ENCODE measurements at regions not wholly inside any gene's neighbourhood (a gene's known extent, or its start where the extent isn't known, plus 50 kb on each side); places are given as distances from the start of the nearest gene placed in this dataset.

DNA sequence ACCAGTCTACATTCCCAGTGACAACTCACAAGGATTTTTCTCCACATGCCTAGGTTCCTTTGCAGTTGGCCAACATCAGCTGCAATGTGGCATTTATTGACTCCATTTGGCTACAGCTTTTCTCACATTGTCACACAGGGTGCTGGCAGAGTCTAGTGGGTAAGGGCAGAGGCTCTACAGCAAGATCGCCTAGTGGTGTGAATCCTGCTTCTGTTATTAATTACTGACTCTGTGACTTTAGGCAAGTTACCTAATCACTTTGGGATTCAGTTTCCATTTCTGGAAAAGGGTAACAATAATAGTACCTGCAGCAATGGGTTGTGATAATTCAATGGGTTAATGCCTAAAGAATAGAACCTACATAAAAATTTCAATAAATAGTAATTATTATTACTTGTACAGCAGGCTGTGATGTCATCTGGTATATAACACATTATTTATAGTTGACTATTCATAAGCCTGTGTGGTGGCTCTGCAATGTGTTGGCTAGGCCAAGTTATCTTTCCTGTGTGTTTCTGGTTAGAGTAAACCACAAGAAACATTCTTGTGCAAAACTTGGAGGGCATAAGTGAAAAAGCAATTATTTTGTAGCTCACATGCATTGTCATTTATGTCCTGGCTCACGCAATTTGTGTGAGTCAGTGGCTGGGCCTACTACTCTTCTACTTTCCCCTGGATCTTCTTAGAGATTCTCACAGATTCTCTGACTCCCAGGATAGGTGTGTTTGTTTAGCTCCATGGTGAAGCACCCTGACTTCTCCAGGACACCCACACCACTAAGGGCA, 59.5 kb downstream of the PTGS2 start:
- DNase-seq, result no peak

GRCh38 chr1:186618401-186619170, 61.6 kb downstream of the PTGS2 start:
- DNase-seq, result no peak

DNA sequence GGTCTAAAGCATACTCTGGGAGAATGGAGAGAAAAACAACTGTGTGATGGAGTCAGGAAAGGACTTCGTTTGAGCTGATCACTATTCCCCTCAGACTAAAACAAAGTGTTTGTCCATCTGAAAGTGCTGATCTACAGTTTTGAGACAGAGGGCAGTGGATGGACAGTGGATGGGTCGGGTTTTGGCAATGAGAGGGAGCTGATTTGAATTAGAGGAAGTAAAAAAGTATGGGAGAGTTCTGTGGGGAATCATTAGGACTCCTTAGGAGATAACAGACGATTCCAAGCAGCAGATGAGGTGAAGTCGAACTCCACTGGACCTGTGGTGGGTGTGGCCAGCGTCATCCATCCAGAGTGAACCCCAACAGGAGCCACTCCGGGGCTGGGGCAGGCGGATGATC, 62.3 kb downstream of the PTGS2 start:
- no peak for DNase-seq

GRCh38 chr1:186616511-186616910, 63.7 kb downstream of the PTGS2 start:
- no peak for DNase-seq

- DNase-seq, result no peak
Observed at GRCh38 chr1:186615332-186615731, 64.9 kb downstream of the PTGS2 start.

- DNase-seq, result no peak
Observed at GRCh38 chr1:186611156-186611555, 69.1 kb downstream of the PTGS2 start.

GRCh38 chr1:186609183-186609582, 71.0 kb downstream of the PTGS2 start:
- no peak for DNase-seq

DNA sequence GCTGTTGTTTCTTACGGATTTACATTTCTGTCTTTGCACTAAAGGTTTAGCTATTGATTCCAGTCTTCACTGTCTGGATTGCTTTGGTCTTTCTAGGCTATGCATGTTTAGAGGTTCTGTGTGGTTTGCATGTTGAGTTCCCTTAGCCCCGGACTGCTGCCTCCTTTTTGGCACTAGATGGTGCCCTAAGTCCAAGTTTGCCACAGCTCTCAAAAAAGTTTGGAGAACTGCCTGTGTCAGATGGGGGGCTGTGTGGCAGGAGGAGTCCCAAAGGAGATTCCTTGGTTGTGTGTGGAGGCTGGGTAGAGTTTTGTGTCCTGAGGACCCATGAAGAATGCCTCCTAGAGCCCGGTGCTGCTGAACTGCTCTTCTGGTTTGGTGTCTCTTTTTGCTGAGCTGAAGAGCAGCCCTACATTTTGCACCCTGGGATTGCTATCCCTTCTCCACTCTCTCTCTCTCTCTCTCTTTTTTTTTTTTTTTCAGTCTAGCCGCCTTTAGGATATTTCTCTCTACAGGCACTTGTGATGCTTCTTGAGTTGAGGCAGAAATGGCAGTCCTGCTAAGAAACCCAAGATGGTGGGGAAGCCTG, 74.4 kb downstream of the PTGS2 start:
- DNase-seq, result peak; percentile 13

DNA sequence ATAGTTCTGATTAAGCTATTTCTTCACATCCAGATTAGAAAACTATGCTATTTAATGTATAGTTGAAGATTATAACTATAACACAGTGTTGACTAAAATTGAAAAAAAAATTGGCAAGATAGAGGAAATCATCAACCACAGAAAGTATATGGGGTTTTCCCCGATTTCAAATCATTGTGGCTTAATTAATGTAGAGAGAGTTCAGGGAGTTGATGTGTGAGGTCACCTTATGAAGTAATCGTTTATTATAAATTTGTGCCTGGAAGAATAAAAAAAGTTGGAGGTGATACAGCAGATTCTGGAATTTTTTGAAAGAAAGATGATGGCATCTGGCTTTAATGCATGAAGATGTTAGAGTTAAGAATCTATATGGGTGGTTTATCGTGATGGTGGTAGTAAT, 84.3 kb downstream of the PTGS2 start:
- no peak for DNase-seq

- no peak for DNase-seq
Observed at GRCh38 chr1:186578325-186579016, 101.8 kb downstream of the PTGS2 start.

DNA sequence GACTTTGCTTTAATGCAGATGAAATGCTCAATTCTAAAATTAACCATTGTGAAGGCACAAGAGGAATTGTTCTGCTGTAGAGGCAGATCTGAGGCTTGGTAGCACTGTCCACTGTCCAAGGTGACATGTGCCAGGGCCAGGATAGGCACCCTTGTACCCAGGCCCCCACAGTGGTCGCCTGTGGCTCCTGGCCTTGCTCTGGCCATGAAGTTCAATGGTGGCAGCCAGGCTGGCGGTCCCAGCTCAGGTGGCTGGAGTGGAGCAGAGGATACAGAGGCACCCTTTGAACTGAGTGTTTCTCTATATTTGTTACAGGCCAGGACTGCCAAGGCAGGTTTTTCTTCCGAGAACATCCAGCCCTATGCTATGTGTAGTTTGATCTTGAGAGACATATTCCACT, 102.6 kb downstream of the PTGS2 start:
- DNase-seq, result no peak

GRCh38 chr1:186577216-186577615, 103.0 kb downstream of the PTGS2 start:
- DNase-seq, result no peak

DNA sequence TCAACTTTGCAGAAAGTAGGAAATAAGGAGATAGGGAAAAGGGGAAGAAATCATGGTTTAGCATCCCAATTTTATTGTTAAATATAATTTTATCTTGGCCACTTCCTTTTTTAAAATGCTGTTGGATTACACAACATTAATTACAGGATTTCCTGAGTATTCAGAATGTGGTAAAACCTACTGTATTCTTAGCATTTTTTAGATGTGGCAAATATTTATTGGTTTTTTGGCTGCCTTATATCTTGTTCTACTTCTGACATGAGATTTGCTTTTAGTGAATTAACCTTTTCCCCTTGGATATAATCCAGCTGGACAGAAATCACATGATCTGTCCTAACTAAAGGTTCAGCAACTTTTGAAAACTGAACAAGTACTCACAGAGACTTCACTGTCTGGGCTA, 104.9 kb downstream of the PTGS2 start:
- DNase-seq, result no peak

DNA sequence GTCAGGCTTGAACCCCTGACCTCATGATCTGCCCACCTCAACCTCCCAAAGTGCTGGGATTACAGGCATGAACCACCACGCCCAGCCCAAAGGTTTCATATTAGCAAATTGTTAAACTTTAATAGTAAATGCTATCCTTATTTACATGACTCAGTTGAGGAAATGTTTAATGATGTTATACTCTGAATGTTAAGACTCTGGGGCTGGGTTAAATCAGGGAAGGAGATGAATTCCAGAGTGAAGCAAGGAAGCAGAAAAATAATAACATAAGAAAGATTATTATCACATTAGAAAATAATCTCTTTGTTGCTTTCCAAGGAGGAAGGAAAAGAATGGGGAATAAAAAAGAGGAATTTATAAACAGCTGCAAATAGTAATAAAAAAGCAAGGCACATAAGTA, 105.3 kb downstream of the PTGS2 start:
- no peak for DNase-seq

GRCh38 chr1:186572509-186572908, 107.7 kb downstream of the PTGS2 start:
- no peak for DNase-seq

- no peak for DNase-seq
Observed at GRCh38 chr1:186571771-186572170, 108.5 kb downstream of the PTGS2 start.

DNA sequence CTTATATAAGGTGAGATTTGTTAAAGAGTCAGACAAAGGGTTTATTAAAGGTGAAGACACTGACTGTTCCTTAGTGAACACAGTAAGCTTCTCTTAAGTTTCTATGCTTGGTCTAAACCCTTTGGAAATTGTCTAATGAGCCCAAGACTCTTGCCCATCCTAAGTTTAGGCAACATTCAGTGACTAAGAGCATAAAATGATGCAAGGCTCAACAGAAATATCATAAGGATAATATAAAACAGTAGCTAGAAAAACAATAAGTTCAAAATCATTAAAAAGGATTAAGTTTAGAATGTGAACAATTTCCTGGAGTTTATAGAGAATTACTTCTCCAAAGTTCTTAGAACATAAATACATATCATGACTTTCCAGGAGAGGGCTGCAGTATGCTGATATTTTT, 108.9 kb upstream of the PDC start:
- no peak for DNase-seq

DNA sequence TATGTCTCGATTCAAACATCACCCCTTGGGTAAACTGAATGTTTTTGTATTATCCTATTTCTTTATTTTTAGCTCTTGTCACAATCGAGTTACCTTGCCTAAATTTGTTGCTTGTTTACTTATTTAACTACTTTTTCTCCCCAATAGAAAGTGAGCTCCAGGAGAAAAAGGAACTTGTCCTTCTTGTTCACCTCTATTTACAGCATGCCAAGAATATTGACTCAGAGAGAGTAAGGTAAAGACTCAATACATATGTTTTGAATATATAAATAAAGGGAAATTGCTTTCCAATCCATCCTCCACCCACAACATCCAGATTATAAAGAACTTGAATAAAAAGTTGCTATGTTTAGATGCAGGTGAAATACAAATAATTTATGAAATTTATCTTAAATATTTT, 107.3 kb upstream of the PDC start:
- DNase-seq, result no peak

- no peak for DNase-seq
Observed at GRCh38 chr1:186566140-186566855, 105.4 kb upstream of the PDC start.

GRCh38 chr1:186564582-186564981, 103.7 kb upstream of the PDC start:
- DNase-seq, result no peak

GRCh38 chr1:186559601-186560116, 98.7 kb upstream of the PDC start:
- DNase-seq, result no peak
